ENCODE measurements at regions not wholly inside any gene's neighbourhood (a gene's known extent, or its start where the extent isn't known, plus 50 kb on each side); places are given as distances from the start of the nearest gene placed in this dataset.
"Not testable (repeated sequence)": the region's sequence is repeated elsewhere in the genome, so short reads cannot be mapped to it uniquely, and the experiment has no call there.

- DNase-seq: no peak
These were observed 481.6 kb downstream of the PLPP3 start for GRCh38 chr1:56097713-56098112.

- DNase-seq: no peak
These were observed 483.4 kb downstream of the PLPP3 start for GRCh38 chr1:56095696-56096665.

DNA sequence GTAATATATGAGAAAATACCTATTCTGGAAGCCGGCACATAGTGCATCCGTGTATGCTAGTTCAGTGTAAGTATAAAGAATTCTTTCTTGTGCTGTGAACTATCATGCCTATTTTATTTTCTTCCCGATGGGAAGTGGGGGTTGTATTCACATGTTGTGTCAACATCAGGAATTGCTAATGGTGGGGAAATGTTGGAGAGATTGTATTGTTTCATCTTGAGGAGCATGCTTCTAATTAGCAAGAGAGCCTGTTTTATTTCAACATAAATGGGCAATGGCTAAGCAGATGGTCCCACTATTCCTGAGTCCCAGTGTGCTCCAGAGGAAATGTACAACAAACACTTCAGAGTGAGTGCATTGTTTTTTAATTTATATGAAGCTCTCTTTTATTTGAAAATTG, 485.2 kb downstream of the PLPP3 start:
- no peak for DNase-seq

DNA sequence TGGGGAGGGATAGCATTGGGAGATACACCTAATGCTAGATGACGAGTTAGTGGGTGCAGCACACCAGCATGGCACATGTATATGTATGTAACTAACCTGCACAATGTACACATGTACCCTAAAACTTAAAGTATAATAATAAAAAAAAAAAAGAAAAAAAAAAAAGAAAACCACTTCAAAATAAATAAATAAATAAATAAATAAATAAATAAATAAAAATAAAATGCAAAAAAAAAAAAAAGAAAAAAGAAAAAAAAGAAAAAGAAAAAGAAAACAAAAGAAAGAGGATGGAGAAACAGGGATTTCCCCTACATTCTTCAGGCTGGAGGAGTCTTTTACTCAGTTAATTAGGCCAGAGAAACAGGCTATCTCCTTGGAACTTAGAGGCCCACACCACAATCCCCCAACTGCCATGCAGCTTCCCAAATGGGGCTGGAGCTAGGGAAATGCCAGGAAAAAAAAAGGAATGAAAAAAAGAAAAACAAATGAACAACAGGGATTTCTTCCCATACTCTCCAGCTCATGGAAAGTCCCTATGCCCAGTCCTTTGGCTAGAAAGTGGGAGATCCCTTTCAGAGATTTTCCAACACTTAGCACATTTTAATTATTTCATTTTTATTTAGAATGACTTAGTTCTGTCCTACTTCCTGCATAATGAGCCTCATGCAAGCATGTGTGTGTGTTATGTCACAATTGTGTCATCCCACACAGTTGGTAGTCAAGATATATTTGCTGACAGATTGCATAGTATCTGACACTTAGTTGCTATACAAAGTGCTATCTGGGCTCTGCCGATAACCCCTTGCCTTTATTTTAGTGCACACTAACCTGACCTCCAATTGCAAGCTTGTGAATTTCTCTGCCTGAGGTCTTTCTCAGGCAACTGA, 486.4 kb downstream of the PLPP3 start:
- no peak for DNase-seq

DNA sequence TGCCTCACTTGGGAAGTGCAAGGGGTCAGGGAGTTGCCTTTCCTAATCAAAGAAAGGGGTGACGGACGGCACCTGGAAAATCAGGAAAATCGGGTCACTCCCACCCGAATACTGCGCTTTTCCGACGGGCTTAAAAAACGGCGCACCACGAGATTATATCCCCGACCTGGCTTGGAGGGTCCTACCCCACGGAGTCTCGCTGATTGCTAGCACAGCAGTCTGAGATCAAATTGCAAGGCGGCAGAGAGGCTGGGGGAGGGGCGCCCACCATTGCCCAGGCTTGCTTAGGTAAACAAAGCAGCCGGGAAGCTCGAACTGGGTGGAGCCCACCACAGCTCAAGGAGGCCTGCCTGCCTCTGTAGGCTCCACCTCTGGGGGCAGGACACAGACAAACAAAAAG, 489.5 kb downstream of the PLPP3 start:
- not testable (repeated sequence) for DNase-seq

GRCh38 chr1:56084246-56084645, 495.1 kb downstream of the PLPP3 start:
- no peak for DNase-seq

DNA sequence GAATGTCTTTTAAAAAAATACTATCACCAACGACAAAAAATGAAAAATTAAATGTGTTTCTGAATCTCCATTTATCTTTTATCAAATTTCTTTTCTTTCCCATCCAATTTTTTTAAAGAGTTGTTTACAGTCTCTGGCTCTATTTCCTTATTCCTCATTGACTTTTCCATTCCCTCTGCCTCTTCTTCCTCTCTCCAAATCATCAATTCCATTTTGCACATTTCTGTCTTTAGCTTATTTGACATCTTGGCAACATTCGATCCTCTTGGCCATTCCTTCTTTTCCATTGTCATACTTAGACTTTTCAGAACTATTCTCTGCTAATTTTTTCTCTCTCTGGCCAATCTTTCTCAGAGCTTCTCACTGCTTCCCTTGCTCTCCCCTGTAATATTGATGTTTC, 497.6 kb downstream of the PLPP3 start:
- no peak for DNase-seq

DNA sequence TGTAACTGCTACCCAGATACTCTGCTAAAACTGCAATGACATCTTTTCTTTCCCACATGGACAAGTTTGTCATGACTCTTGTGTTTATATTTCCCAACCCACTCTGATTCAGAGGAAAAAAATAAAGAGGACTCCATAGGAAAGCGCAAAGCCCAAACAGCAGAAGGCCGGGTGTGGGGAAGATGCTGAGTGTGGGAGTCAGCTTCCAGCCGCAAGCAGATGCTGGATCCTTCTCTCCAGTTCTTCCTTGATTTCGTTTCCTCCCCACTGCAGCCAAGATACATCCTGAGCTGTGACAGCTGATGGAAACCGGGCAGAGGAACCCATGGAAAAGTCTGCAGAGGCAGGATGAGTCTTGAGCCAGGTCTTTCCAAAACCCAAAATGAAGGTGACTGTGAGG, 498.2 kb downstream of the PLPP3 start:
- DNase-seq: no peak

DNA sequence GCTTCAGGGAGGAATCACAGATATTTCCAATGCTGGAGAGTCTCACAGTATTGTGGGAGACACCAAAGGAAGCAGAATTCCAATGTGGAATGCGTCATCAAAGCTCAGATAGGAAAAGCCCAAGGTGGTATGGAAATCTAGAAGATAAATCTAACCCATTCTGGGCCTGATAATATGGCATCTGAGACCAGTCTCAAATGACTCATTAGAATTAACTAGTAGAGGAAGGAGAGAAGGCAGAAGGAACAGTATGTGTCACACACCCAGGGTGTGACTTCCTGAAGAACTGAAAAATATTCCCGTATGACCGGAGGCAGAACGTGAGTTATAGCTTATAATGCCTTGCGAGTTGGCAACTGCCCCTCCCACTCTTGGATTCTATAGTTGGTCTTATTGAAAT, 499.2 kb downstream of the PLPP3 start:
- no peak for DNase-seq

GRCh38 chr1:56079391-56079790, 500.0 kb downstream of the PLPP3 start:
- no peak for DNase-seq

DNA sequence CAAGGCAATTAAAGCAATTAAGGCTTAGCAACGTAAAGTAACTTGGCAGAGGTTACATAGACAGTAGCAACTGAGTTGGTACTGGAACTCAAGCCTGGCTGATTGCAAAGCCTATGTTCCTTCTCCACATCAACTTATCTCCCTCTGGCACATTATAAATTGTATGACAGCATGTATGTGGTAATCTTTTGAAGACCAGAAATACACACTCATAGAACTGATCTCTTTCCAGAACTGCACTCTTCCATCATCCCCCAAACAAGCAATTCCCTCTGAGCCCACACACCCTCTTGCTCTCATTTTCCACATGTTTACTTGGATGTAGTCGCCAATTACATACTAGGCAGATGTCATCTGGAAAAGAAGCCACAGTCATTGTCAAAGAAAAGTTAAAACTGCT, 502.2 kb downstream of the PLPP3 start:
- no peak for DNase-seq

DNA sequence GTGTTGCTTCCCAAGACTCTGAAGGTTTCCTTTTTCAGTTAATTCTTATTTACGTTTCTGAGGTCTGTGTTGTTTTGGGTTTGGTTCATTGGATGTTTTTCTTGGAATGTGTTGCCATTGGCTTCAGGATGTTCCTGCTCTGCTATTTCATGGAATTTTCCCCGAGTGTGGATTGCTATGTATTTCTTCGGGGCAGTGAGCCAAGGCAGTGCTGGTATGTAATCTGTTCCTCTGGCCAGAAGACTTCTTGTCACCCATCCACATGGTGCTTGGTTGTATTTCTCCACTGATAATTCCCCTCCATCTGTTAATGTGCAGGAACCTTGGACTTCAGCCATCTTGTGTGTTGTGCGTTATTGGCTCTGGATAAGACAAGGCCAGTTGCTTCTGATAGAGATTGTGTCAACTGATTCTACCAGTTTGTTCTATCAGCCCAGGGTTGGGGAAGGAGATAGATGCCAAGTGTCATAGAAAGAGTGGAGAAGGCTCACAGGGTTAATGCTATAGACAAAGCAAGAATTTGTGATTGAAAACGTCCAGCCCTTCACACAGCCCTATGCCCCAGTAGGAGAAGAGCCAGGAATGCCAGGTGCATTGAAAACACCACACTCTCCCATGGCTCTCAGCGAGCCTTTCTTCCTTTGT, 505.2 kb downstream of the PLPP3 start:
- DNase-seq: no peak

- DNase-seq: no peak
These were observed 505.8 kb downstream of the PLPP3 start for GRCh38 chr1:56073614-56074006.

GRCh38 chr1:56073206-56073605, 506.2 kb downstream of the PLPP3 start:
- no peak for DNase-seq

DNA sequence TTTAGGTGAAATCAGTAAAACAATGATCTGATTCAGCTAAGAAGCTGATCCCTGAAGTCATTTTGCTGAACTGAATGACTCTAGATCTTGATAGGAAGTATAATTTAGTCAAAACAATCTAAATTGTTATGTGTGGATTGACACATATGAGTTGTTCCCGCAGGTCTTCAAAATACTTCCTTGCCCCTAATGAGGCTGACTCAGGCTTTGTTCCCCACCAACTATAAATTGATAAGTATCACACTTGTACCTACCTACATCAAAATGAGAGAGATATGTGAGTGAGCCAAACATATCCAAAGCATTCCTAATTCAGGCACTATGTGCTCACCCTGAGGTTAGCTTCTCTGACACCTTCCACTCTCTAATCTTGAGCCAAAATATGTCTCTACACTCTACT, 507.1 kb downstream of the PLPP3 start:
- no peak for DNase-seq

DNA sequence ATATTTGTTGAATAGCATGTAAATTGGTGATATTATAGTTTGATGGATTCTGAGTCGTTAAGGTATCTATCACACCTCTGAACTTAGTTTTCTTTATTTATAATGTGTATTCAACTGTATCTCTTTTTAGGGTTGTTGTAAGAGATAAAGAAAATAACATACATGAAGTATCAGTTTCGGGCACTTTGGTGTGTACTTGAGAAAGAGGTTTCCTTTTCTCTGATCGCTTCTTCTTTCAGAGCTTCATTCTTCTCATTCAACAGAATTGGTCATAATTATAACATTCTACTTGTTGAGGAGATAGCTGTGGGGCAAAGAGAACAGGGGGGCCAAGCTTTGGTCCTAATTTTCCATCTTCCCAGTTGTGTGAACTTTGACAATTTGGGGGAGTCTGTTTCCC, 508.0 kb downstream of the PLPP3 start:
- no peak for DNase-seq

DNA sequence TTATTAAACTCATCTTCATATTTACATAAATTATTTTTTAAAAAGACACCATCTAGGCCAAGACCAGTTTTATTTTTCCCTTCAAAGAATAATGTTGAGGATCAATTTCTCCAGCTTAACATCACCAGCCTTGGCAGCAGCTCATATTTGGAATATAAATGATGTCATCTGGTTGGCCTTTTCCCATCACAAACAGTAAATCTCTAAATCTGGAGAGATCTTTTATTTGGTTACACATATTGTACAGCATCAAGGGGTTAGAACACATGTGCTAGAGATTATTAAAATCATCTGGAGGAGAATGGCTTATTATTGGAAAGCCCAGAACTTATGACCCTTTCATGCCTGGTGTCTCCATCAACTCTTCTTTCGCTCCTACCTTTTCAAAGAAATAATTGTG, 508.8 kb downstream of the PLPP3 start:
- no peak for DNase-seq

GRCh38 chr1:56069824-56070223, 509.5 kb downstream of the PLPP3 start:
- DNase-seq: no peak

DNA sequence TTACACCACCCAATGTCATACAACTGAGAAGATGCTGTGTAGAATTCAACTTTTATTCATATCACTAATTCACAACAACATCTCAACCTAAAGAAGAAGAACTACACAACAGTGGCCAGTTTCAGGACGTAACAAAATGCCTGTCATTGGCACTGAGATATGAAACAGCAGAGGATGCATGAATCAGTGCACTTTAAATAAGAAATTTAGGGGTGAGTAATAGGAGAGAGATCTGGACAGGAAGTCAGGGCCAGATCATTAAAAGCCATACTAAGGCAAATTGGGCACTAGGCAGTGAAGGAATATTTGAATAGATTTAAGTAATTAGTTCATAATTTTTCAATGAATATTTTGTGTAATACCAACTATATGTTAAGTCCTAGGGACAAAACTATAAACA, 510.5 kb downstream of the PLPP3 start:
- DNase-seq: no peak

GRCh38 chr1:56068210-56068609, 511.2 kb downstream of the PLPP3 start:
- no peak for DNase-seq

GRCh38 chr1:56065729-56066128, 513.6 kb downstream of the PLPP3 start:
- no peak for DNase-seq

GRCh38 chr1:56064705-56065104, 514.7 kb downstream of the PLPP3 start:
- no peak for DNase-seq

DNA sequence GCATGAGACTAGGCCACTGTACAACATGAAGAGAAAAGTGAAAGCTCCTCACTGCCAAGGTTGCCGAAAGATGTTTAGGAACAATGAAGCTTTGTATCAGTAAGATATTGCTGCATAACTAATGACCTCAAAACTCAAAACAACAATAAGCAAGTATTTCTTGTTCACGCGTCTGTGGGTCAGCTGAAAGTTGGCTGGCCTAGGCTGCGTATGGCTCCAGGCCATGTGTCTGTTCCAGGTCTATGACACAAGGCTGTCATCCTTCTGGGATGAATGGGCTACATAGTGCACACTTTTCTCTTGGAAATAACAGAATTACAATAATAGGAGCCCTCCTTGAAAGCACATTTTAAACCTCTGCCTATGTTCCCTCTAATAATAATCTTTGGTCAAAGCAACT, 515.9 kb downstream of the PLPP3 start:
- DNase-seq: no peak
